Neural progenitor cell (in vitro differentiated cells): ENCODE measurements at regions not wholly inside any gene's neighbourhood (a gene's known extent, or its start where the extent isn't known, plus 50 kb on each side); places are given as distances from the start of the nearest gene placed in this dataset.

Source experiments
- DNase-seq: peaks from one replicate; pipeline ENCODE4 v3.0.0-alpha.2; 2016; ENCODE audit warnings: low spot score
- H2AFZ ChIP-seq: fragments of 200-600 bp; sonication (generic); replicated peaks from 2 replicates; pipeline ENCODE4 v1.6.1; 2016; ENCODE audit warnings: antibody characterized with exemption
- H3F3A ChIP-seq: fragments of 200-600 bp; sonication (generic); 2 replicates; pipeline ENCODE4 v1.6.1; 2016; ENCODE audit warnings: antibody characterized with exemption, low read depth
- H3K27ac ChIP-seq: fragments of 200-600 bp; sonication (generic); 2 replicates; pipeline ENCODE4 v1.5.1; 2016; ENCODE audit warnings: mild to moderate bottlenecking
- H3K27me3 ChIP-seq: fragments of 200-600 bp; sonication (generic); 2 replicates; pipeline ENCODE4 v1.6.1; 2016; ENCODE audit warnings: mild to moderate bottlenecking, moderate library complexity
- H3K36me3 ChIP-seq: fragments of 200-600 bp; sonication (generic); 2 replicates; pipeline ENCODE4 v1.5.1; 2016
- H3K4me1 ChIP-seq: fragments of 200-600 bp; sonication (generic); 2 replicates; pipeline ENCODE4 v1.6.1; 2016; ENCODE audit warnings: mixed run types
- H3K4me2 ChIP-seq: fragments of 200-600 bp; sonication (generic); 2 replicates; pipeline ENCODE4 v1.6.1; 2016
- H3K4me3 ChIP-seq: fragments of 200-600 bp; sonication (generic); 2 replicates; pipeline ENCODE4 v1.5.1; 2016
- H3K79me2 ChIP-seq: fragments of 200-600 bp; sonication (generic); 2 replicates; pipeline ENCODE4 v1.6.1; 2016; ENCODE audit warnings: low read depth
- H3K9ac ChIP-seq: fragments of 200-600 bp; sonication (generic); 2 replicates; pipeline ENCODE4 v1.6.1; 2016
- H3K9me3 ChIP-seq: fragments of 200-600 bp; sonication (generic); 2 replicates; pipeline ENCODE4 v1.5.1; 2016; ENCODE audit warnings: low read depth
- H4K20me1 ChIP-seq: fragments of 200-600 bp; sonication (generic); 2 replicates; pipeline ENCODE4 v1.6.1; 2016; ENCODE audit warnings: low read depth
- H3K27ac Mint-ChIP-seq: 3 replicates; pipeline ENCODE4 v1.8.0; 2021; ENCODE audit warnings: mixed read lengths
- H3K27me3 Mint-ChIP-seq: 2 replicates; pipeline ENCODE4 v1.8.0; 2022; ENCODE audit warnings: low read depth, mild to moderate bottlenecking, inconsistent platforms, moderate library complexity, mixed read lengths; ENCODE audit not compliant: insufficient read depth
- H3K36me3 Mint-ChIP-seq: 3 replicates; pipeline ENCODE4 v1.8.0; 2021; ENCODE audit warnings: mixed read lengths
- H3K4me1 Mint-ChIP-seq: 3 replicates; pipeline ENCODE4 v1.8.0; 2021; ENCODE audit warnings: mixed read lengths
- H3K4me3 Mint-ChIP-seq: 3 replicates; pipeline ENCODE4 v1.8.0; 2021; ENCODE audit warnings: mild to moderate bottlenecking, moderate library complexity, mixed read lengths
- H3K9me3 Mint-ChIP-seq: 3 replicates; pipeline ENCODE4 v1.8.0; 2020; ENCODE audit warnings: mixed read lengths
- EZH2 ChIP-seq: fragments of 200-600 bp; sonication (generic); IDR thresholded peaks from 2 replicates; pipeline ENCODE4 v1.6.1; 2017; ENCODE audit warnings: antibody characterized with exemption, mild to moderate bottlenecking, moderate library complexity
- EZH2phosphoT487 ChIP-seq: fragments of 200-600 bp; sonication (generic); IDR thresholded peaks from 2 replicates; pipeline ENCODE4 v1.6.1; 2017; ENCODE audit warnings: antibody characterized with exemption
- TF ChIP-seq, protein P1 (sequence below): fragments of 200-600 bp; sonication (generic); IDR thresholded peaks from 2 replicates; pipeline ENCODE4 v1.5.1; 2017; ENCODE audit warnings: antibody characterized with exemption, mild to moderate bottlenecking

DNA sequence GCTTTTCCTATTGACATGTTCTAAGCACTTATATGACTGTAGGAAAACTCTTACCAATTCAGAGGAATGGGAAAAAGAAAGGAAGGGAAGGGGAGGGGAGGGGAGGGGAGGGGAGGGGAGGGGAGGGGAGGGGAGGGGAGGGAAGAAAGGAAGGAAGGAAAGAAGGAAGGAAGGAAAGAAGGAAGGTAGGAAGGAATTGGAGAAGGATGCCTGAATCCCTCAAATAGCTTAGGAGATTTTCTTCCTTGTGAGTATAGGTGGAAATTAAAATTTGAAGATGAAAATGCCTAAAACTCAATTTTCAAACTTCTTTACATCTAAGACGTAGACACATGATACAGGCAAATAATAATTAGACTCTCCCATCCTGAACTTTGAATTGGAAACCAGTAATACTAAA is 463.1 kb downstream of the SATB2 start:
- no peak overlapping the region for H3K9ac ChIP-seq
- no peaks in the 10 kb centered on the region for H3K9me3 ChIP-seq
- H3K36me3 Mint-ChIP-seq = no peaks in the 10 kb centered on the region
- DNase-seq = no peak
- no peaks in the 10 kb centered on the region for H4K20me1 ChIP-seq
- H3K36me3 ChIP-seq = no peaks in the 10 kb centered on the region
- no peaks in the 10 kb centered on the region for H3F3A ChIP-seq
- no peaks in the 10 kb centered on the region for H3K79me2 ChIP-seq
- no peak overlapping the region for H3K27ac ChIP-seq
- H3K27me3 ChIP-seq = no peaks in the 10 kb centered on the region
- no peak overlapping the region for H3K4me3 ChIP-seq
- H3K4me3 Mint-ChIP-seq = no peak overlapping the region
- TF ChIP-seq, protein P1, sequence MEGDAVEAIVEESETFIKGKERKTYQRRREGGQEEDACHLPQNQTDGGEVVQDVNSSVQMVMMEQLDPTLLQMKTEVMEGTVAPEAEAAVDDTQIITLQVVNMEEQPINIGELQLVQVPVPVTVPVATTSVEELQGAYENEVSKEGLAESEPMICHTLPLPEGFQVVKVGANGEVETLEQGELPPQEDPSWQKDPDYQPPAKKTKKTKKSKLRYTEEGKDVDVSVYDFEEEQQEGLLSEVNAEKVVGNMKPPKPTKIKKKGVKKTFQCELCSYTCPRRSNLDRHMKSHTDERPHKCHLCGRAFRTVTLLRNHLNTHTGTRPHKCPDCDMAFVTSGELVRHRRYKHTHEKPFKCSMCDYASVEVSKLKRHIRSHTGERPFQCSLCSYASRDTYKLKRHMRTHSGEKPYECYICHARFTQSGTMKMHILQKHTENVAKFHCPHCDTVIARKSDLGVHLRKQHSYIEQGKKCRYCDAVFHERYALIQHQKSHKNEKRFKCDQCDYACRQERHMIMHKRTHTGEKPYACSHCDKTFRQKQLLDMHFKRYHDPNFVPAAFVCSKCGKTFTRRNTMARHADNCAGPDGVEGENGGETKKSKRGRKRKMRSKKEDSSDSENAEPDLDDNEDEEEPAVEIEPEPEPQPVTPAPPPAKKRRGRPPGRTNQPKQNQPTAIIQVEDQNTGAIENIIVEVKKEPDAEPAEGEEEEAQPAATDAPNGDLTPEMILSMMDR = no peak
- TF ChIP-seq EZH2 = no peak
- no peak for TF ChIP-seq EZH2phosphoT487
- H3K27me3 Mint-ChIP-seq = no peaks in the 10 kb centered on the region
- H3K27ac Mint-ChIP-seq = no peak overlapping the region
- H3K4me2 ChIP-seq = no peak overlapping the region
- H2AFZ ChIP-seq = no peak overlapping the region
- H3K4me1 Mint-ChIP-seq = no peaks in the 10 kb centered on the region
- no peaks in the 10 kb centered on the region for H3K9me3 Mint-ChIP-seq
- no peaks in the 10 kb centered on the region for H3K4me1 ChIP-seq

DNA sequence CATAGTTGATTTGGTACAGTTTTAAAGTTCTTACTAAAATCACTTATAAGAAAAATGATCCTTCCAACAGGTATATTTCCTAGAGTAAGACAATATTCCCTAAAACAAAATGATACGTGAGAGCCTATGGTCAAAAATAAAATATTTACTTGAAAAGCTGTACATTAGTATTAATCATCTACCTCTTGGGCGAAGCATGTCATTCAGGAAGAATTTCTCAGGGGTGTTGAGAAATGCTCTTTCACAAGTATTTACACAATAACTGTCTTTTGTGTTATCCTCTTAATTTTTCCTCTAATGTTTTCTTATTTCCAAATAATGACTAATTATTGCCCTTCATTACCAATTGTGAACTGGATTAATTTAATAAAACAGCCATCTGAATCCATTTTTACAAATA is 466.3 kb downstream of the SATB2 start:
- H3K9me3 ChIP-seq = no peaks in the 10 kb centered on the region
- H3F3A ChIP-seq = no peaks in the 10 kb centered on the region
- TF ChIP-seq, protein P1 = no peak
- TF ChIP-seq EZH2phosphoT487 (no peak), EZH2 (no peak)
- H3K27me3 Mint-ChIP-seq = peaks cover 3% of the 10 kb centered on the region
- peaks cover 2% of the 10 kb centered on the region for H3K9me3 Mint-ChIP-seq
- no peaks in the 10 kb centered on the region for H4K20me1 ChIP-seq
- no peak overlapping the region for H3K27ac ChIP-seq
- H2AFZ ChIP-seq = no peak overlapping the region
- DNase-seq = no peak
- no peaks in the 10 kb centered on the region for H3K4me1 Mint-ChIP-seq
- no peaks in the 10 kb centered on the region for H3K36me3 Mint-ChIP-seq
- H3K36me3 ChIP-seq = no peaks in the 10 kb centered on the region
- H3K4me1 ChIP-seq = no peaks in the 10 kb centered on the region
- no peak overlapping the region for H3K4me2 ChIP-seq
- no peak overlapping the region for H3K9ac ChIP-seq
- H3K27ac Mint-ChIP-seq = no peak overlapping the region
- no peak overlapping the region for H3K4me3 ChIP-seq
- no peaks in the 10 kb centered on the region for H3K79me2 ChIP-seq
- H3K27me3 ChIP-seq = no peaks in the 10 kb centered on the region
- H3K4me3 Mint-ChIP-seq = no peak overlapping the region

DNA sequence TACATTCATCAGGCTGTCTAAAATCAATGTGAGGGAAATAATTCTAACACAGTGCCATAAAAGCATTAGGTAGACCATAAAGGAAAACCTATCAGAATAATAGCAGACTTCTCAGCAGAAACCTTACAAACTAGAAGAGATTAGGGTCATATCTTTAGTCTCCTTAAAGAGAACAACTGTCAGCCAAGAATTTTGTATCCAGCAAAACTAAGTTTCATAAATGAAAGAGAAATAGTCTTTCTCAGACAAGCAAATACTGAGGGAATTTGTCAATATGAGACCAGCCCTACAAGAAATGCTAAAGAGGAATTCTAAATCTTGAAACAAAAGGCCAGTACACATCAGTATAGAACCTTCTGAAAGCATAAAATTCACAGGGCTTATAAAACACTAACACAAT is 482.0 kb downstream of the SATB2 start:
- Mint-ChIP-seq H3K4me1 (no peaks in the 10 kb centered on the region), H3K4me3 (no peak overlapping the region), H3K36me3 (no peaks in the 10 kb centered on the region), H3K27ac (no peak overlapping the region), H3K27me3 (no peaks in the 10 kb centered on the region), H3K9me3 (peaks cover 17% of the 10 kb centered on the region)
- Histone ChIP-seq H3K27ac (no peak overlapping the region), H3F3A (no peaks in the 10 kb centered on the region), H3K9ac (no peak overlapping the region), H3K4me2 (no peak overlapping the region), H4K20me1 (no peaks in the 10 kb centered on the region), H3K9me3 (peaks cover 13% of the 10 kb centered on the region), H3K36me3 (no peaks in the 10 kb centered on the region), H3K4me3 (no peak overlapping the region), H3K4me1 (no peaks in the 10 kb centered on the region), H3K27me3 (no peaks in the 10 kb centered on the region), H3K79me2 (no peaks in the 10 kb centered on the region), H2AFZ (no peak overlapping the region)
- TF ChIP-seq, protein P1 = no peak
- TF ChIP-seq EZH2 (no peak), EZH2phosphoT487 (no peak)
- DNase-seq = no peak

DNA sequence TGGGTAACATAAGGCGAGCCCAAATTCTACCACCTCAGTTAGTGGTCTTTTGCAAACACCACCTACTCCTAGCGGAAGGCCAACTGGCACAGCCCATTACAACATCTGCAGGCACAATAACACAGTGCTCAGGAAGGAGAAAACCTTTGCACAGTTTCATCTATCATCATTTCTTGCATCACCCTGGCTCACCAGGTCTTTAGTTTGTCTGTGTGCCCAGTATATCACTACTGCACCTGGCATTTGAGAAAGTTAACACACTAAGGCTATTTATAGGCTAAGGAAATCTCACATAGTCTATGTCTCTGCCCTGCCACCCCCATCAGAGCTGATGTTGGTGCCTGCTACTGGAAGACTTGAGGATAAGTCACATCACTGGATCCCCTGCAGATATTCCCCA is 484.0 kb downstream of the SATB2 start:
- Histone ChIP-seq H4K20me1 (no peaks in the 10 kb centered on the region), H3K4me3 (no peak overlapping the region), H3K27me3 (no peaks in the 10 kb centered on the region), H3K36me3 (no peaks in the 10 kb centered on the region), H3K27ac (no peak overlapping the region), H3K4me1 (no peaks in the 10 kb centered on the region), H3F3A (no peaks in the 10 kb centered on the region), H3K9me3 (peaks cover 13% of the 10 kb centered on the region), H3K79me2 (no peaks in the 10 kb centered on the region), H3K9ac (no peak overlapping the region), H3K4me2 (no peak overlapping the region), H2AFZ (no peak overlapping the region)
- Mint-ChIP-seq H3K27ac (no peak overlapping the region), H3K4me1 (no peaks in the 10 kb centered on the region), H3K27me3 (no peaks in the 10 kb centered on the region), H3K9me3 (peaks cover 17% of the 10 kb centered on the region), H3K4me3 (no peak overlapping the region), H3K36me3 (no peaks in the 10 kb centered on the region)
- TF ChIP-seq, protein P1 = no peak
- no peak for TF ChIP-seq EZH2phosphoT487
- TF ChIP-seq EZH2 = no peak
- DNase-seq = no peak
